HG03558 (cell line): ENCODE measurements at regions not wholly inside any gene's neighbourhood (a gene's known extent, or its start where the extent isn't known, plus 50 kb on each side); places are given as distances from the start of the nearest gene placed in this dataset.
"Not testable (repeated sequence)": the region's sequence is repeated elsewhere in the genome, so short reads cannot be mapped to it uniquely, and the experiment has no call there.

Experiments
- ATAC-seq: cut with Tn5 transposase; IDR thresholded peaks from one replicate; pipeline ENCODE4 v1.9.1; 2021; ENCODE audit warnings: moderate number of reproducible peaks; ENCODE audit not compliant: unreplicated experiment; ENCODE audit errors: extremely low read depth

- no peak for ATAC-seq
These were observed 188.2 kb upstream of the NFIA start for GRCh38 chr1:60894130-60894529.

DNA sequence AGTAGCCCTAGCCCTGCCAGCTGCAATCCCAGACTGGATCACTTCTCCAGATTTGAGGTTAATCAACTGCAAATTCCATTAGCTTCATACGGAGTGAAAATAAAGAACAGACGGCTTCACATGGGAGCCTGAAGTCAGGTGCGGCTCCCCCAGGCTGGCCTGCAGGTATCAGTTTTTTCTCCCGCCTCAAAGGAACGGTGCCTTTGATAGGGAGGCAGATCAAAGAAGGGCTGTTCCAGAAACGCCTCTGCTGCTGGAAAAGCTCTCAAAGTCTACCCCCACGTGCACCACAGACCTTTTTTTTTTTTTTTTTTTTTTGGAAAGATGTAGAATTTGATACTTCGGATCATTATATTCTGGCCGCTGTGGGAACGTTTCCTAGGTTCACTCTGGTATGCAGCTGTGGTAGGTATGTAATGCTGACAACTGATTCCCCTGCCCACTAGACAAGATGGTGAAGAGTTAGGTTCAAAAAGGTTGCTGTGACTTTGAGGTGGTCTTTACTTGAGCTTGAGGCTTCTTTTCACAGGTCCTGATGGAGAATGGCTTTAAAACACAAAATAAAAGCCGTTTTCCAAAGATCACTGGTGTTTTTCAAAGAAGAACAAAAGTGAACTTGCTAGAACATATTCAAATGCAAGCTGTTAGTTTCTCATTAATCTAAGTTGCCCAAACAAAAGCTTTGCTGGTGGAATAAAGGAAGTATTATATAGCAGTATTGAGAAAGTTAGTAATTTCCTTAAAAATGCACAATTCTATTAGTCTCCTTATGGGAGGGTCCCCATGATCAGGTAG lies 189.0 kb upstream of the NFIA start:
- ATAC-seq = no peak

DNA sequence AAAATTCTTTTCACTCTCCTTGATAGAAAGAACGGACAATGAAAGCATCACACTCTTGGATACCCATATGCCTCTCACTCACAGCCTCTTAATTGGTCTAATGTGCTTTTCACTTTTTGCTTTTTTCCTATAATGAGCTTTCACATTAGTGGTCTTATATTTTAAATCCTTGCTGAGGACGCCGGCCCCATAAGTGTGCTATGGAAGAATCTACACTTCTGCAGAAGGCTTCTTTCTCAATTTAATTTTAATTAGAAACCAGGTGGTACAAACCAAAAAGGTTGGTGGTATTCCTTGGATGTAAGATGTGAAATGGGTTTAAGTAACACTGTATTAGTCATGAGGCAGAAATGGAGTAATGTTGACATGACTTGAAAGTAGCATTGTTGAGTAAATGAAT lies 190.6 kb upstream of the NFIA start:
- ATAC-seq = no peak

DNA sequence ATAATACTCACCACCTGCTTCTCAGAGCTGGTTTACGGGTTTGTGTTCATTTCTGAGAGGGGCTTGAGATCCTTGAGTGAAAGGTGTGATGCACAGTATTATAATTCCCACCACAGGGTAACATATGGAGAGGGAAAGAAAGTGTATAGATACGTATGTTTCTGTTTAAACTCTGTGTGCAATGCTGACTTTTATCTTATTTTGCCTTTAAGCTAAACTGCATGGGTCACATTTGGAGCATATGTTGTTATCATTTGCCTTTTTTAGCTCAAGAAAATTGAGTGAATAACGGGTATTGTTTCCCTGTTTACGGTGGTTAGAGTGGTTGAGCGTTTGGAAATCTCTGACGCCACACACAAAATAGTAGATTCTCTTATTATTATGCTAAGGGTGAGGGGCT lies 191.1 kb upstream of the NFIA start:
- ATAC-seq = no peak

- ATAC-seq = no peak
These were observed 191.7 kb upstream of the NFIA start for GRCh38 chr1:60890664-60891063.

DNA sequence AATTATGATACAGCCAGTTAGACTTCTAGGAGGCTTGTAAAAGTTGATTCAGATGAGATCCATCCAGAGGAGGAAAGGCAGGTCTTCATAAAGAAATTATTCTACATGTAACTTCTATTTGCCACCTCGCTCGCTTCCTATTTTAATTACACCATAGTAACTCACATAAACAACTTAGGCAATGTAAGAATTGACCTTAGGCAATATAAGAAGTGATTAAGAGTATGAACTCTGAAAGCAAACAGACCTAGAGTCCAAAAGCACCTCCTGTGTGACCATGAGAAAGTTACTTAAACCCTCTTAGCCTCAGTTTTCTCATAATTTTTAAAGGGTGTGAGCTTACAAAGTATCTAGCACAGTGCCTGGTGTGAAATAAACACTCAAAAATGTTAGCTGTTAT lies 192.7 kb upstream of the NFIA start:
- no peak for ATAC-seq

GRCh38 chr1:60888126-60888525 lies 194.2 kb upstream of the NFIA start:
- no peak for ATAC-seq

GRCh38 chr1:60886793-60887331 lies 195.5 kb upstream of the NFIA start:
- no peak for ATAC-seq

DNA sequence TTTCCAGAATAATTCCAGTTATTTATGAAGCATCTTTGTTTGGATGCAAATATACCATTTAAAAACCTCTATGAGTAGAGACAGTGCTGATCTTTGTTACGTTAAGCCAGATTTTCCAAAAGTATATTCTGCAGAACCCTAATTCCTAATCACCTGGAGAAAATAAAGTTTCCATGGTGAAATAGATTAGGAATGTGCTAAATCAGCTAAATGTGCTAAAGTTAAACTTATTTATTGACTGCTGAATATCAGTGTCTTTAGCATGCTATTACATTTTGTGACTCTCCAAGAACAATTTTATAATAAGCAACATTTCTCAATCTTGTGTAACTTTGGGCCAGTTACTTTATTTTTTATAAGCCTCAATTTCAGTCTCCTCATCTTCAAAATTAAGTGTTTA lies 196.3 kb upstream of the NFIA start:
- no peak for ATAC-seq

DNA sequence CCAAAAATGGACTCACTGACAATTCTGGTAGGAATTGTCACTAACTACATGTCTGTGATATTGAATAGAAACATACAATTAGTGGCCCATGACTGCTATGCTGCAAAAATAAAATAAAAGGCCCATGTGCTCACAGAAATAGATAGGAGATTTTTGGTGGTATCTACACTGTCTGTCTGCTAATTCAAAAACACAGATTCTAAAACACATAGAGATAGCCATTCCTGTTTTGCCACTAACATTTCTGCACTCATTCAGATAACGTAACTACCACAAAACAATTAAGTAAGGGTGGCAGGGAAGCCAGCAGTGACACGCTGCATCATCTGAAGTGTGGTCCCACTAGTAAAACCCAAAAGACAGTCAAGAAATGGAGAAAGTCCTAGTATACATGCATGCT lies 202.2 kb upstream of the NFIA start:
- ATAC-seq = no peak

- ATAC-seq = no peak
These were observed 204.0 kb upstream of the NFIA start for GRCh38 chr1:60878323-60878722.

DNA sequence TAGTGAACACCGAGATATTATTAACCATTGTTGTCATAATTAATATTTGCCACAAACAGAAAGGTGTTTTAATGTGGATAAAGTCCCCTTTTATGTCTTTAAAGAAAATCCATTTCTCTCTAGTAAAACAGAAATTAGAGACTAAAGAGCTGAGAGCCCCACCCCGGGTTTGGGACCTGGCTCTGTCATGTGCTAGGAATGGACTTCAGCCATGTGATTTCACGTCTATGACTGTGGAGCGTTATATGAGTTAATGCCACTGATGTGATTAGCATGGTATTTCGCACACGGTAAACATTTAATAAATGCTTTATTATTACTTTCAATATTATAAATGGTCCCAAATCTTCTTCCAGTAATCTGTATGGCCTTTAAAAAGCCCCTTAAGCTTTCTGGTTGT lies 205.0 kb upstream of the NFIA start:
- ATAC-seq = no peak

DNA sequence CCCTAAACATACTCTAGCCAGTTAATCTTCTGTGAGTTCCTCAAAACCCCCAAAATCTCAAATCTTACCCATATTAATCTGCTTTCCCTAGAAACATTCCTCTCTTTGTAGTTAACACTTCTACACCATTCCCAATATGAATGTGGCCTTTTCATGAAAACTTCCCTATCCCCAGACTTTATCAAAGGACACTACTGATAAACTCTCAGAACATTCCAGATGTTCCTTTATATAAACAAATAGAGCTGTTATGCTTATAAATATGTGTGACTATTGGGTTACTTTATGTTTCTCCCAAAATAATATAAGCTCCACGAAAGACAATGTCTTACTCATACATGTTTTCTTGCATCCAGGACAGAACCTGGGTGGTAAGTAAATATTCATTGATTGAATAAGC lies 205.4 kb upstream of the NFIA start:
- ATAC-seq = no peak

GRCh38 chr1:60875138-60875537 lies 207.2 kb upstream of the NFIA start:
- ATAC-seq = no peak

GRCh38 chr1:60874718-60875117 lies 207.6 kb upstream of the NFIA start:
- no peak for ATAC-seq

DNA sequence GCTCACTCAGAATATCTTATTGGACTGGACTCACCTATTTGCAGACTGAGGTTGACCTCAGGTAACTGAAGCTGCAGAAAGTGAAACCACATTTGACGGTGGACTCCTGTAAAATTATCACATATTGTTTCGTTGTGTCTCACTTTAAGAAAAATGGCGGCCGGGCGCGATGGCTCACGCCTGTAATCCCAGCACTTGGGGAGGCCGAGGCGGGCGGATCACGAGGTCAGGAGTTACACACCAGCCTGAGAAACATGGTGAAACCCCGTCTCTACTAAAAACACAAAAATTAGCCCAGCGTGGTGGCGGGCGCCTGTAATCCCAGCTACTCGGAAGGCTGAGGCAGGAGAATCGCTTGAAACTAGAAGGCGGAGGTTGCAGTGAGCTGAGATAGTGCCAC lies 209.0 kb upstream of the NFIA start:
- ATAC-seq = not testable (repeated sequence)

DNA sequence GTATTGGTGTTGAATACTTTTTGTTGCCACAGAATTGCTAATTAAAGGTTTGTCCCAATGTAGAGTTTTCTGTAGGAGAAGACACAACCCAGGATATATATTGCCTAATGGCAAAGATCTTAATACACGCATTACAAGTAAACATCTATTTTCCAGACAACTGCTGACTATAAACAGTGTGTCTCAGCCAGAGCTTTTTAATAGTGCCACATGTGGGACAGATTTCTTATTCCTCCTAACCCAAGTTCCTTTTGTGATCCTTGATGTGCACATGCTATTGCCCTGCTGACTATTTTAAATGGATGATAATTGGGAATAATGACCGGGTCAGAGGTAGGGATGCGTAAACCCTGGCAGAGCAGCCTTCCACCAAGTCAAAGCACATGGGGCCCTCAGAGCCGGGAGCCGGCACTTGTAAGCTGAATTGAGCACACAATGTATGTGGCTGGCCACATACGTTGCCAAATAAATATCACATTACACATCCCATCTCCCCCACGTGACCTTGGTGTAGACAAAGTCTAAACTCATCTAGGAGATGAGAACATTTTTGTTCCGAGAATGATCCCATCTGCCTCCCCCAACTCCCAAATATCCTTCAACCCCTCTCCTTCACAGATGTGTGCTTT lies 209.8 kb upstream of the NFIA start:
- ATAC-seq = no peak

- no peak for ATAC-seq
These were observed 212.0 kb upstream of the NFIA start for GRCh38 chr1:60870269-60870865.

- no peak for ATAC-seq
These were observed 213.3 kb upstream of the NFIA start for GRCh38 chr1:60868901-60869663.

DNA sequence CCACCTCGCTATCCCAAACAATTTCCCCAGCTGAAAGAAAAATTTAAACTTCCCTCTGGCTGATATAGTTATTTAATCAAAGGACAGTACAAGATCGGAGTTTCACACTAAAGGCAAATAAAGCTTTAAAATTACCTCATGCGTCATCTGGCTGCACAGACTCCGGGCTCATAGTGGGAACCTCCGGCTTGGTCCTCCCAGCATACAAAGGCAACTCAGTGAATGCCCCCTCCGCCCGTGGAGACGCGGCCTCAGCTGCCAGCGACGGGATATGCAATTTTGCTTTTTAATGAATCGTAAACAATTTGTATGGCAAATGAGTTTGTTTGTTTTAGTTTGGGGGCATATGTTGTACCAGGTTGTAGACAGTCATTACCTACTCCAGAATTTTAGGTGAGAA lies 214.6 kb upstream of the NFIA start:
- ATAC-seq = no peak
